ENCODE measurements at regions not wholly inside any gene's neighbourhood (a gene's known extent, or its start where the extent isn't known, plus 50 kb on each side); places are given as distances from the start of the nearest gene placed in this dataset.
"Not testable (repeated sequence)": the region's sequence is repeated elsewhere in the genome, so short reads cannot be mapped to it uniquely, and the experiment has no call there.

- not testable (repeated sequence) for H2BK5ac ChIP-seq (ENCODE audit: low read length); H4K8ac ChIP-seq (ENCODE audit: low read depth, low read length); H3K18ac ChIP-seq (ENCODE audit: low read length); H3K27ac ChIP-seq (ENCODE audit: low read depth, low read length); H3K4me1 ChIP-seq (ENCODE audit: control insufficient read depth, low read depth, low read length); H3K79me2 ChIP-seq (ENCODE audit: control insufficient read depth, insufficient read depth, low read length); H3K56ac ChIP-seq (ENCODE audit: low read length); H2BK120ac ChIP-seq (ENCODE audit: low read depth, low read length); H3K9ac ChIP-seq (ENCODE audit: low read length); H3K36me3 ChIP-seq (ENCODE audit: control insufficient read depth, insufficient read depth, low read length); H3K4me3 ChIP-seq (ENCODE audit: low read length); H4K5ac ChIP-seq (ENCODE audit: low read length); H3K23ac ChIP-seq (ENCODE audit: low read length); H3K27me3 ChIP-seq (ENCODE audit: insufficient read depth, low read length, poor library complexity); H3K79me1 ChIP-seq (ENCODE audit: low read length); H3K4ac ChIP-seq (ENCODE audit: low read depth, low read length); H3K4me2 ChIP-seq (ENCODE audit: low read length); H2BK15ac ChIP-seq (replicated peaks; ENCODE audit: low read depth); H2AK5ac ChIP-seq (ENCODE audit: low read length)
- DNase-seq: peak; percentile 30
- WGBS (ENCODE audit: extremely low coverage, insufficient coverage, low lambda C conversion rate): no CpG with 5 or more reads among the region's 4 CpGs
Observed at GRCh38 chr1:72987871-72988270, 705.5 kb upstream of the NEGR1 start.

GRCh38 chr1:72986591-72987290, 704.4 kb upstream of the NEGR1 start:
- H3K4me3 ChIP-seq (ENCODE audit: low read length): no peak overlapping the region

GRCh38 chr1:72985024-72985423, 702.7 kb upstream of the NEGR1 start:
- not testable (repeated sequence) for H3K27ac ChIP-seq (ENCODE audit: low read depth, low read length); H4K5ac ChIP-seq (ENCODE audit: low read length); H3K36me3 ChIP-seq (ENCODE audit: control insufficient read depth, insufficient read depth, low read length); DNase-seq; H3K79me1 ChIP-seq (ENCODE audit: low read length); H3K18ac ChIP-seq (ENCODE audit: low read length); H3K56ac ChIP-seq (ENCODE audit: low read length); H3K4me2 ChIP-seq (ENCODE audit: low read length); H3K4me1 ChIP-seq (ENCODE audit: control insufficient read depth, low read depth, low read length); H2BK5ac ChIP-seq (ENCODE audit: low read length); H3K23ac ChIP-seq (ENCODE audit: low read length); H4K8ac ChIP-seq (ENCODE audit: low read depth, low read length); H3K4ac ChIP-seq (ENCODE audit: low read depth, low read length); H2BK120ac ChIP-seq (ENCODE audit: low read depth, low read length); H2AK5ac ChIP-seq (ENCODE audit: low read length); H3K27me3 ChIP-seq (ENCODE audit: insufficient read depth, low read length, poor library complexity); H3K79me2 ChIP-seq (ENCODE audit: control insufficient read depth, insufficient read depth, low read length); H2BK15ac ChIP-seq (replicated peaks; ENCODE audit: low read depth); H3K4me3 ChIP-seq (ENCODE audit: low read length); H3K9ac ChIP-seq (ENCODE audit: low read length)
- WGBS (ENCODE audit: extremely low coverage, insufficient coverage, low lambda C conversion rate): no CpG with 5 or more reads among the region's 11 CpGs

More at GRCh38 chr1:72986591-72987290, 704.4 kb upstream of the NEGR1 start:
- Histone ChIP-seq H3K56ac (ENCODE audit: low read length) (no peak overlapping the region), H2BK120ac (ENCODE audit: low read depth, low read length) (peak overlapping the region; percentile 61), H3K36me3 (ENCODE audit: control insufficient read depth, insufficient read depth, low read length) (no peaks in the 10 kb centered on the region), H3K18ac (ENCODE audit: low read length) (no peak overlapping the region), H3K4ac (ENCODE audit: low read depth, low read length) (no peak overlapping the region), H3K27ac (ENCODE audit: low read depth, low read length) (peak overlapping the region; percentile 22), H3K79me1 (ENCODE audit: low read length) (no peaks in the 10 kb centered on the region), H4K8ac (ENCODE audit: low read depth, low read length) (no peak overlapping the region), H3K9ac (ENCODE audit: low read length) (no peak overlapping the region), H4K5ac (ENCODE audit: low read length) (no peak overlapping the region), H3K4me1 (ENCODE audit: control insufficient read depth, low read depth, low read length) (peaks cover 2% of the 10 kb centered on the region), H2BK15ac (replicated peaks; ENCODE audit: low read depth) (no peak overlapping the region), H3K4me2 (ENCODE audit: low read length) (no peak overlapping the region), H2BK5ac (ENCODE audit: low read length) (no peak overlapping the region), H3K23ac (ENCODE audit: low read length) (no peak overlapping the region), H3K27me3 (ENCODE audit: insufficient read depth, low read length, poor library complexity) (no peaks in the 10 kb centered on the region), H3K79me2 (ENCODE audit: control insufficient read depth, insufficient read depth, low read length) (no peaks in the 10 kb centered on the region), H2AK5ac (ENCODE audit: low read length) (no peak overlapping the region)
- no CpG with 5 or more reads among the region's 2 CpGs for whole genome bisulfite sequencing (ENCODE audit: extremely low coverage, insufficient coverage, low lambda C conversion rate)
- DNase-seq: peak; percentile 34

- H3K27me3 ChIP-seq (ENCODE audit: insufficient read depth, low read length, poor library complexity); H2BK120ac ChIP-seq (ENCODE audit: low read depth, low read length); H3K79me1 ChIP-seq (ENCODE audit: low read length); H3K18ac ChIP-seq (ENCODE audit: low read length); DNase-seq; H4K5ac ChIP-seq (ENCODE audit: low read length); H3K4me2 ChIP-seq (ENCODE audit: low read length); H3K4me3 ChIP-seq (ENCODE audit: low read length); H3K36me3 ChIP-seq (ENCODE audit: control insufficient read depth, insufficient read depth, low read length); H2BK5ac ChIP-seq (ENCODE audit: low read length); H3K79me2 ChIP-seq (ENCODE audit: control insufficient read depth, insufficient read depth, low read length); H3K4ac ChIP-seq (ENCODE audit: low read depth, low read length); H3K9ac ChIP-seq (ENCODE audit: low read length); H3K56ac ChIP-seq (ENCODE audit: low read length); H3K23ac ChIP-seq (ENCODE audit: low read length); H4K8ac ChIP-seq (ENCODE audit: low read depth, low read length); H3K27ac ChIP-seq (ENCODE audit: low read depth, low read length); H2AK5ac ChIP-seq (ENCODE audit: low read length); H3K4me1 ChIP-seq (ENCODE audit: control insufficient read depth, low read depth, low read length); H2BK15ac ChIP-seq (replicated peaks; ENCODE audit: low read depth): not testable (repeated sequence)
- no CpG with 5 or more reads among the region's 15 CpGs for WGBS (ENCODE audit: extremely low coverage, insufficient coverage, low lambda C conversion rate)
Observed at GRCh38 chr1:72983011-72983410, 700.7 kb upstream of the NEGR1 start.

- H4K8ac ChIP-seq (ENCODE audit: low read depth, low read length): no peak overlapping the region
- no peak overlapping the region for H3K23ac ChIP-seq (ENCODE audit: low read length)
- H3K4me2 ChIP-seq (ENCODE audit: low read length): no peak overlapping the region
- H3K56ac ChIP-seq (ENCODE audit: low read length): no peak overlapping the region
- no peak overlapping the region for H3K27ac ChIP-seq (ENCODE audit: low read depth, low read length)
- no peak for DNase-seq
- no peak overlapping the region for H3K9ac ChIP-seq (ENCODE audit: low read length)
- H3K36me3 ChIP-seq (ENCODE audit: control insufficient read depth, insufficient read depth, low read length): no peaks in the 10 kb centered on the region
- no peaks in the 10 kb centered on the region for H3K4me1 ChIP-seq (ENCODE audit: control insufficient read depth, low read depth, low read length)
- H4K5ac ChIP-seq (ENCODE audit: low read length): no peak overlapping the region
- no peaks in the 10 kb centered on the region for H3K27me3 ChIP-seq (ENCODE audit: insufficient read depth, low read length, poor library complexity)
- H3K4me3 ChIP-seq (ENCODE audit: low read length): no peak overlapping the region
- no peak overlapping the region for H3K18ac ChIP-seq (ENCODE audit: low read length)
- no peak overlapping the region for H2AK5ac ChIP-seq (ENCODE audit: low read length)
- H2BK120ac ChIP-seq (ENCODE audit: low read depth, low read length): no peak overlapping the region
- H2BK15ac ChIP-seq (replicated peaks; ENCODE audit: low read depth): no peak overlapping the region
- no peak overlapping the region for H2BK5ac ChIP-seq (ENCODE audit: low read length)
- H3K79me2 ChIP-seq (ENCODE audit: control insufficient read depth, insufficient read depth, low read length): no peaks in the 10 kb centered on the region
- no peaks in the 10 kb centered on the region for H3K79me1 ChIP-seq (ENCODE audit: low read length)
- no CpG with 5 or more reads among the region's 1 CpG for WGBS (ENCODE audit: extremely low coverage, insufficient coverage, low lambda C conversion rate)
- no peak overlapping the region for H3K4ac ChIP-seq (ENCODE audit: low read depth, low read length)
Observed at GRCh38 chr1:72969461-72969860, 687.1 kb upstream of the NEGR1 start.

GRCh38 chr1:72954943-72955342, 672.6 kb upstream of the NEGR1 start:
- Histone ChIP-seq H3K79me1 (ENCODE audit: low read length) (no peaks in the 10 kb centered on the region), H3K23ac (ENCODE audit: low read length) (no peak overlapping the region), H2BK5ac (ENCODE audit: low read length) (no peak overlapping the region), H3K18ac (ENCODE audit: low read length) (no peak overlapping the region), H3K79me2 (ENCODE audit: control insufficient read depth, insufficient read depth, low read length) (no peaks in the 10 kb centered on the region), H3K4me1 (ENCODE audit: control insufficient read depth, low read depth, low read length) (no peaks in the 10 kb centered on the region), H3K4me3 (ENCODE audit: low read length) (no peak overlapping the region), H3K4me2 (ENCODE audit: low read length) (no peak overlapping the region), H3K36me3 (ENCODE audit: control insufficient read depth, insufficient read depth, low read length) (no peaks in the 10 kb centered on the region), H3K27ac (ENCODE audit: low read depth, low read length) (no peak overlapping the region), H3K56ac (ENCODE audit: low read length) (no peak overlapping the region), H3K9ac (ENCODE audit: low read length) (no peak overlapping the region), H4K5ac (ENCODE audit: low read length) (no peak overlapping the region), H3K4ac (ENCODE audit: low read depth, low read length) (no peak overlapping the region), H3K27me3 (ENCODE audit: insufficient read depth, low read length, poor library complexity) (no peaks in the 10 kb centered on the region), H4K8ac (ENCODE audit: low read depth, low read length) (no peak overlapping the region), H2AK5ac (ENCODE audit: low read length) (no peak overlapping the region), H2BK15ac (replicated peaks; ENCODE audit: low read depth) (no peak overlapping the region), H2BK120ac (ENCODE audit: low read depth, low read length) (no peak overlapping the region)
- DNase-seq: no peak

Data from mesendoderm (in vitro differentiated cells).